NCI-H146 treated with DMSO at 0.1 percent for 48 hours (cell line): ENCODE measurements at regions not wholly inside any gene's neighbourhood (a gene's known extent, or its start where the extent isn't known, plus 50 kb on each side); places are given as distances from the start of the nearest gene placed in this dataset.

Source experiments
- DNase-seq: peaks from one replicate; lab custom pipeline; 2025; ENCODE audit not compliant: unreplicated experiment; lab: John Stamatoyannopoulos, UW

GRCh38 chr17:13310858-13311257, 290.9 kb downstream of the HS3ST3A1 start:
- DNase-seq, result no peak

- DNase-seq, result peak; percentile 19
These were observed 288.6 kb upstream of the ELAC2 start for GRCh38 chr17:13306310-13306962.

- DNase-seq, result no peak
These were observed 285.2 kb upstream of the ELAC2 start for GRCh38 chr17:13302983-13303382.

GRCh38 chr17:13302419-13302818, 284.6 kb upstream of the ELAC2 start:
- no peak for DNase-seq

- DNase-seq, result peak; percentile 96
These were observed 279.4 kb upstream of the ELAC2 start for GRCh38 chr17:13297183-13297582.

GRCh38 chr17:13293421-13293820, 275.6 kb upstream of the ELAC2 start:
- no peak for DNase-seq

GRCh38 chr17:13292291-13292690, 274.5 kb upstream of the ELAC2 start:
- DNase-seq, result no peak

GRCh38 chr17:13288248-13288647, 270.4 kb upstream of the ELAC2 start:
- DNase-seq, result no peak

- DNase-seq, result no peak
These were observed 269.4 kb upstream of the ELAC2 start for GRCh38 chr17:13287226-13287625.

GRCh38 chr17:13283606-13284005, 265.8 kb upstream of the ELAC2 start:
- peak; percentile 21 for DNase-seq

GRCh38 chr17:13281626-13282025, 263.8 kb upstream of the ELAC2 start:
- no peak for DNase-seq

- no peak for DNase-seq
These were observed 256.0 kb upstream of the ELAC2 start for GRCh38 chr17:13273806-13274205.

GRCh38 chr17:13272296-13272695, 254.5 kb upstream of the ELAC2 start:
- DNase-seq, result no peak

- DNase-seq, result no peak
These were observed 251.2 kb upstream of the ELAC2 start for GRCh38 chr17:13268791-13269595.

- no peak for DNase-seq
These were observed 248.8 kb upstream of the ELAC2 start for GRCh38 chr17:13266606-13267005.

GRCh38 chr17:13265311-13265710, 247.5 kb upstream of the ELAC2 start:
- DNase-seq, result no peak

- no peak for DNase-seq
These were observed 245.9 kb upstream of the ELAC2 start for GRCh38 chr17:13263746-13264145.

- DNase-seq, result no peak
These were observed 238.7 kb upstream of the ELAC2 start for GRCh38 chr17:13256545-13256944.

- DNase-seq, result no peak
These were observed 236.0 kb upstream of the ELAC2 start for GRCh38 chr17:13253733-13254410.

GRCh38 chr17:13244513-13244912, 226.7 kb upstream of the ELAC2 start:
- no peak for DNase-seq

- DNase-seq, result no peak
These were observed 225.8 kb upstream of the ELAC2 start for GRCh38 chr17:13243585-13243984.

GRCh38 chr17:13240851-13241250, 223.0 kb upstream of the ELAC2 start:
- DNase-seq, result no peak
